HG03060 (cell line): ENCODE measurements at regions not wholly inside any gene's neighbourhood (a gene's known extent, or its start where the extent isn't known, plus 50 kb on each side); places are given as distances from the start of the nearest gene placed in this dataset.
"Not testable (repeated sequence)": the region's sequence is repeated elsewhere in the genome, so short reads cannot be mapped to it uniquely, and the experiment has no call there.

Experiments used
- ATAC-seq: cut with Tn5 transposase; IDR thresholded peaks from one replicate; pipeline ENCODE4 v1.9.1; 2021; ENCODE audit warnings: low read depth, moderate number of reproducible peaks; ENCODE audit not compliant: unreplicated experiment

DNA sequence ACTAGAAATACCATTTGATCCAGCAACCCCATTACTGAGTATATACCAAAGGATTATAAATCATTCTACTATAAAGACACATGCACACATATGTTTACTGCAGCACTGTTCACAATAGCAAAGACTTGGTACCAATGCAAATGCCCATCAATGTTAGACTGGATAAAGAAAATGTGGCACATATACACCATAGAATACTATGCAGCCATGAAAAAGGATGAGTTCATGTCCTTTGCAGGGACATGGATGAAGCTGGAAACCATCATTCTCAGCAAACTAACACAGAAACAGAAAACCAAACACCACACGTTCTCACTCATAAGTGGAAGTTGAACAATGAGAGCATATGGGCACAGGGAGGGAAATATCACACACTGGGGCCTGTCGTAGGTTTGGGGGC lies 106.0 kb downstream of the SPATA18 start:
- ATAC-seq = not testable (repeated sequence)

DNA sequence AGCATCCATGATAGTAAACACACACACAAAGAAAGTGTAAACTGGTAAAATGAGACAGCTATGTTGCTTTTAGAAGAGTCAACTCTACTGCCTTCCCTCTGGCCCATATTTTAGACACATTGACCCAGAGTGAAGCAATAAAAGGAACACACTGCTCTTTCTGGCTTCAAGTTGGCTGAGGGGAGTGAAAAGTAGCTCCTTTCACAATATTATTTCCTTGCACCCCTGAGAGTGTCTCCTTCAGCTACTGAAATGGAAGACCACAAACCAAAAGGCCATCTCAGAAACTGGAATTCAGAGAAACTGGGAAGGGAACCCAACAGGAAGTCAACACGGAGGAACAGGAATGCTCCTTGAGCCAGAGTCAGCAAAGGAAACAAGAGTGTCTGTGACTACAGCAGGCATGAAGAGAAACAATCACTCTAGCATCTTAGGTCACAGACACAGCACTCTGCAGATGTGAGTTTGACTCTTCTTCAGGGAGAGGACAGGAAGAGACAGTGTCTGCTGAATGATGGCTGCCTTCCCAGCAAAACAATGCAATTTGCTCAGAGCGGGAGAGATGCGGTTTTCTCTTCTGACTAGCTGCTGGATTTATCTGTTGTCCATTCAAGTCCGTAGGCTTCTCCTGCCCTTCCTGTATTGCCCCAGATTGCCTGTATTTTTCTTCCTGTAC lies 106.7 kb downstream of the SPATA18 start:
- ATAC-seq = no peak

DNA sequence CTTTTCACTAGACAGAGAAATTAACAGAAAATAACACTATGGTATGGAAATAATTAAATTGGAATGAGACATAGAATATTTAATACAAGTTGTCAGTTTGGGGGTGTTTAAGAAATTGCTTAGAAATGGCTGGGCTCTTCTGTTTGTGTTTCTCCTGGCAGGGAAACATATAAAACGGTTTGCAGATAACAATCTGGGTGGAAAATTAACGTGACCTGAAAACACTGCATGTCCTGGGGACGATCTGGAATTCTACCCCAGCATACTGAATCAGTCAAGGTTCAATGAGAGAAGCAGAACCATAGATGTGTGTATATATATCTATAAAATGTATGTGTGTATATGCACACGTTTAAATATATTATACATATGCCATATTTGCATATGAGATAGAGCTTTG lies 109.8 kb downstream of the SPATA18 start:
- ATAC-seq = no peak

DNA sequence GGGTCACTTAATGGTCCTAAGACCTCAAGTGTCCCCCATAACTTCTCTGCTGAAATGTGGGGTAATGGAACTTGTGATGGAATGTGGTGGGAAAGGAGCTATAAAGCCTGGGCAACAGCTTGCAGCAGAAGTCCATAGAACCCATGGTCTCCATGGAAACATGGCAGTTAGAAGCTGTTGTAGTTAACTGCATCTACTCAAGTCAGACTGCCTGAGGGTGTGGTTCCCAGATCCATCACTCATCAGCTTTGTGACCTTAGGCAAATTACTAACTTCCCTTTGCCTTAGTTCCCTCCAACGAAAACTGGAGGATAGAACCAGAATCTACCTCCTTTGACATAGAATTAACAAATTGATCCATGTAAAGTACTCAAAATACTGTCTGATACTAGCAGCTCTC lies 113.0 kb downstream of the SPATA18 start:
- no peak for ATAC-seq

DNA sequence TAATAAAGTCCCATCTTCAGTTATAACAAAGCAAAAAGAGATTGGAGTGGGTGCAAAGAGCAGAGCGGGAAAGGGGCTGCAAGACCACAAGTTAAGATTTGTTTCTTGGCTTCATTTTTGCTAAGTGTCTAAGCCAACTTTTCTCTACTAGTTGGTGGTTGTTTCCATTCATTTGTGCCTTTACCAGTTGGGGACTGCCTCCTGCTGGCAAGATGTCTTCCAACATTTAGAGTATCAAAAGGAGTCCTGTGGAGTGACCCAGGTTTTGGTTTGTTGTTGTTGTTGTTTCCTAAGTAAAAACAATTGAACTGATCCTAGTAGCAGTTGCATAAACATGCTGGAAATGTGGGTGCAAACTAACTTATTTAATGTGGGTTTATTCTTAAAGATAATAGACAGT lies 121.1 kb downstream of the SPATA18 start:
- ATAC-seq = no peak

DNA sequence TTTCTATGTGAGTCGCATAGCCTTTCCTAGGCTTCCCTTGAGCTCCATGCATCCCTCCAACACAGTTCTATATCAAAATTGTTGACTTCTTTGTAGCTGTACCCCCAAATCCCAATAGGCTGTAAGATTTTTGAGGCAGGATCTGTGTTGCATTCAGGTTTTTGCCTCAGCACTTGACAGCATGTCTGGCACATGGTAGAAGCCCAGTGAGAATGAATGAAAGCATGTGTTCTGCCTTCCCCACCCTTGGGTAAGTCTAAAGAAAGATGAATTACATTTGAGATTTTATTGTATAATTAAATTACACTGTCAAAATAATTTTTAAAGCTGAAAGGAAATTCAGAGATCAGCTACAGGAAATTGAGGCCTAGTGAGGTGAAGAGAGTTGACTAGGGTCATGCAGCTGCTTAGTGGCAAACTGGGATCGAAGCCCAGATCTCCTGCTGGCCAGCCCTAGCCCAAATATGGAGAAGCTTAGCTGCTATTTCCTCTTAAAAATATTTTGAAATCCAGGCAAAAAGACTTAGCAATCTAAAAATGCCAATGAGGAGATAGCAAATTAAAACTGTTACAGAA lies 122.5 kb downstream of the SPATA18 start:
- no peak for ATAC-seq

DNA sequence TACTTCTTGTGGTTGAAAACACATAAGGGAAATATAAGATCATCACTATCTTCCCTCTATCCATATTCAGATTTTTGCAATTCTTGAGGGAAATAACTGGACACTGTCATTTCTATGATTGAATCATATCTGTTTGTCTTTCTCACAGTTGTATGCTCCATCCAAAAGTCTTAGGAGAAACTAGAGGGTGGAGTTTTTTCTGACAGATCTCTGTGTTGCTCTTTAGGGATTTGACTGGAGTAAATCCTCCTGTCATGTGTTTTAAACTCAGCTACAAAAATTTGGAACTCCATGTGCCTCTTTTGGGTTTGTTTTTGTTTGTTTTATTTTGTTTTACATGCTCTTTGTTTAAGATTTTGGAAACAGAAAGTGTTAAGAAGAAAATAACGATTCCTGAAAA lies 136.5 kb downstream of the SPATA18 start:
- ATAC-seq = no peak

DNA sequence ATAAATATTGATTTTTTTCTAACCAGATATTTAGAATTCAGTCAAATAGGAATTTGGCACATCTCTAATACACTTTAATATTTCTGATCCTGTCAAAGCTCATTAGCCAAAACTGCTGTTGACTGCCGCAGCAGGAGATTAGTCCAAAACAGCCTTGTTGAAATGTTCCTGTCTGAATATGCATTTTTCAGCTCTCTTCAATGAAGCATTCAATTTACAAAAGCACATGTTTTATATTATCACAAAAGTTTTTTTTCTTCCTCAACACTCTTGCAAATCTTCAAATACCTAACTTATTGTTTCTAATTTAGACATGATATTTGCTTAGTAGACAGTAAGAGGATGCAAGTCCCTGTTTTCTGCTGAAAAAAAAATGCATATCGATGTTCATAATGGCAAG lies 140.9 kb downstream of the SPATA18 start:
- no peak for ATAC-seq

DNA sequence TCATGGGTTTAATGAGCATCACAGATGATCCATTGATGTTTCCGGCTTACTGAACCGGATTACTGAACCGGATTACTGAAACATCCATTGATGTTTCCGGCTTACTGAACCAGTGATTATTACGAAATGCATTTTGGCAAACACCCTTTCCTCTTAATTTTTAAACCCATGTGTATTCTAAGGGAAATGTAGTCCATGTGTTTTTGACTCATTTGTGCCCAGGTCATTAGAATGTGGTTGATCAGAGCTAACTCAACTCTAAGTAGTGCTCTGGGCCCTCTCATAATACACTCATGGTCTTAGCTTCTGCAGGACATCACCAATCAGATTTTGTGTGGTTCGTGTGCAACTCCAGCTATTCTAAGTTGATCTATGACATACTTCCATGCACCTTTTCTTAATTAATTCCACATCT lies 141.6 kb downstream of the SPATA18 start:
- ATAC-seq = no peak

DNA sequence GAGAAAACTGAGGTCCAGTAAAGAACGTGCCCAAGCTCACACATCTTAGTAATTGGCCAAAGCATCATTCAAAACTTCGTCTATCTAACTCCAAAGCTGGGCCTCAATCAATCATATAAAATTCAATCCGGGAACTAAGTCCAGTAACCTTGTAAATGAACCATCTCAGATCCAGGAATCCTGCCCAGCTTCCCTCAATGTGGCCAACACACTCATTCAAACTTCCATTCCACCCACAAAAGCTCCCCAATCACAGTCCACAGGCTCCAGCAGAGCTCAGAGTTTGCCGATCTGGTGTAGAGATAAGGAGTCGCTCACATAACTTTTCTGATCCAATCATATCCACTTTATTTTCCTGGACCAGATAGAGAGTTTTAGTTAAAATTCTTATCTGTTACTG lies 144.8 kb downstream of the SPATA18 start:
- ATAC-seq = no peak

DNA sequence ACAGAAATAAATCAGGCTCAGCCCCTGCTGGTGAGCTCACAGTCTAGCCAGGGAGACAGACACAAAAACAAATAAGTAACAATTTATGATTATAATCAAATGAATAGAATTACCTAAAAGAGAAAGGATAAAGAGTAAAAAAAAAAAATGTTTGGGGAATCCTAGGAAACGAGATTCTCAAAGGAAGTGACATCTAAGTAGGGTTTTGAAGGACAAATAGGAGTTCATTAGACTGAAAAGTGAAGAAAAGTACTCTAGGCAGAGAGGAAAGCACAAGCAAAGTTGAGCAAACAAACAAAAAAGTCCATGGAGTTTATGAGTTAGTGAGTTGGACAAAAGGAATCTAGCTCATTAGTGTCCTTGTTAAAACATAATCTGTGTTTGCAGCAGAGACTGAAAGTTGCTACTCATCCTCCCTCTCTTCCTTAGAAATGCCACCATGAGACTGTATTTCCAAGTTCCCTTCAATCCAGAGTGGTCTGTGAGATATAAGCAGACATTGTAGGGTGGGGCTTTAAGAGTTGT lies 145.6 kb downstream of the SPATA18 start:
- ATAC-seq = no peak

DNA sequence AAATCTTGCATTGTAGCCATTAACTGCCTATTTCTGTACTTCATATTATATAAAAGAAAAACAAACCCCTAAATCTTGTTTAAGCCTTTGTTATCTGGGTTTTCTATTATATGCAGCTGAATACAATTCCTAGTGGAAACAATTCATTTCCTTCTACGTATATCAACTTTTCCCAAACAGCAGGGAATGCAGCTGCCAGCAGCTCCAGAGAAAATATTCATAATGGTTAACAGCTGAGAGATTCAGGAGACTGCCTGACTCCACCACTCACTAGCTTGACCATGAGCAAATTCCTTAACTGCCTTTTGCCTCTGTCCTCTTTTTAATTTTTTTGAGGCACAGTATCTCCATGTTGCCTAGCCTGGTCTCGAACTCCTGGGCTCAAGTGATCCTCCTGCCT lies 146.2 kb downstream of the SPATA18 start:
- ATAC-seq = no peak

DNA sequence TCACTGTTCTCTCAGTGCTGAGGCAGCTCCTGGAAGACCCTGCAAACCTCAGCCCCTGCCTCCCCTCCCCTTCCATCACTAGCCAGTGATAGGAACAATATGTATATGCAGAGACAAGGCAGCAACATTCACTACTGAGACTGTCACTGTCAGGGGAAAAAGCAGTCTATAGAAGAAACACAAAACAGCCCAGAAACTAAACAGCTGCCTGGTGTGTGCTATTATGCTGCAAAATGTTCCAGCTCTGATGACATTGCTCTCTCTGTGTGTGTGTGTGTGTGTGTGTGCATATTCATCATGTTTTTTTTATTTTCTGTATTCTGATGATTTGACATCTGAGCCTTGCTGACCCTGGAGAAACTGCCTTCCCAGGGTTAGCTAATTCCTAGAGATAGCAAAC lies 147.2 kb downstream of the SPATA18 start:
- ATAC-seq = no peak

DNA sequence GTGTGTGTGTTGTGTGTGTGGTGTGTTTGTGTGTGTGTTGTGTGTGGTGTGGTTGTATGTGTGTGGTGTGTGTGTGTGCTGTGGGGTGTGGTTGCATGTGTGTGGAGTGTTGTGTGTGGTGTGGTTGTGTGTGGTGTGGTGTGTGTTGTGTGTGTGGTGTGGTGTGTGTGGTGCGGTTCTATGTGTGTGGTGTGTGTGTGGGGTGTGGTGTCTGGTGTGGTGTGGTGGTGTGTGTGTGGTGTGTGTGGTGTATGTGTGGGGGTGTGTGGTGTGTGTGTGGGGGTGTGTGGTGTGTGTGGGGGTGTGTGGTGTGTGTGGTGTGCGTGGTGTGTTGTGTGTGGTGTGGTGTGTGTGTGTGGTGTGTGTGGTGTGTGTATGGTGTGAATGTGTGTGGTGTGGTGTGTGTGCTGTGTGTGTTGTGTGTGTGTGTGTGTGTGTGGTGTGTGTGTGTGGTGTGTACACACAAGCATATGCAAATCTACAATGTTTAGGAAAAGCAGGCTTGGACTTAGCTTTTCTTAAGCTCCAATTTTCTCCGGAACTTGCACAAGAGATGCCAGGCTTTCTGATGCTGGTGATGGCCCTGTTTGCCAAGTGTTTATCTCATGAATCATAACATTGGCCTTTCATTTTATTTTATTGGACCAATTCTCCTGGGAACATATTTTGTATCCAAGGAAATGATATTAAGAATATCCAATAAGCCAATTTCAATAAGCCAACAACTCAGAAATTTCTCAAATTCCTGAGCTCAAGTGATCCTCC lies 148.7 kb downstream of the SPATA18 start:
- no peak for ATAC-seq

DNA sequence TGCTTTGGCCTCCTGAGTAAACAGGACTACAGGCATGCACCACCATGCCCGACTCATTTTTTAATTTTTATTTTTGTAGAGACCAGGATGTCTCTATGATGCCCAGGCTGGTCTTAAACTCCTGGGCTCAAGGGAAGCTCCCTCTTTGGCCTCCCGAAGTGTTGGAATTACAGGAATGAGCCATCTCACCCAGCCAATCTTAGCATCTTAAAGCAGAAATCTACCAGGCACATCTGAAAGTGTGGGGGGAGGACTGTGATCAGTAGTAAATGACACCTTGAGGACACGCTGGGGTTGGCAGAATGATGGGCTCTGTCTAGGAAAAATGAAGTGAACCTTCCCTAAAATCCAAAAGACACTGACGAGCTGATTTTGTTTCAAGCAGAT lies 149.2 kb downstream of the SPATA18 start:
- ATAC-seq = no peak

DNA sequence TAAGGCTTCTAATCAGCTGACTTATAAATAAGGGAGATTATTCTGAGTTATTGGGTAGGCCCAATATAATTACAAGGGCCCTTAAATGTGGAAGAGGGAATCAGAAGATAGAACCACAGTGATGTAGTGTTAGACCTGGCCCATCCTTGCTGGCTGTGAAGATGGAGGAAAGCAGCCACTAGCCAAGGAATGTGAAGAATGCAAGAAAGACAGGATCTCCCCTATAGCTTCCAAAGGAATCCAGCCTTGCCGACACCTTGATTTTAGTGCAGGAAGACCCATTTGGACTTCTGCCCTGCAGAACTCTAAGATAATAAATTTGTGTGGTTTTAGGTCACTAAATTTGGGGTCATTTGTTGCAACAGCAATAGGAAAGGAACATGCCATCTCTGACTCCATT lies 150.6 kb downstream of the SPATA18 start:
- ATAC-seq = no peak

DNA sequence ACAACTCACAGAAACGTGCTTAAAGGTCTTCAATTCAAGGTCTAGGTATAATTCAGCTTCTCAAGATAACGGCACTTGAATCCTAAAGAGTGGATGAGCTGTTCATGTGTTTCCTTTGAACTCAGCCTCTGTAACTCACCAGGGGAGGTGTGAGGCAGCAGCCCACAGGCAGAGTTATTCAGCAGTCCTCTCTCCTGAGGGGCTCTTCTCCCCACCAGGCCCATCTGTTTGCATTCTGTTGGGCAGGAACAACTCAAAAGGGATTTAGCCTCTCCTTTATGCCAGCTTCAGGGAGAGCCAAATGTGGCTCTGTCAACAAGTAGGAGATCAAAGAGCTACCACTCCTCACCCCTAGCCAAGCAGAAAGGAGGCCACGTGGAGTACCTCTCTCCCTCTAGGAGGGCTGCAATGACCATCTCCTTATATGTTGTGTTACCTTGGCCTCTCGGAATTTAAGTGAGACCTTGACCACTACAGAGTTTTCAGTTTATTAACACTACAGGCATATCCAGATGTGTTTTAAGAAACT lies 151.2 kb downstream of the SPATA18 start:
- no peak for ATAC-seq

DNA sequence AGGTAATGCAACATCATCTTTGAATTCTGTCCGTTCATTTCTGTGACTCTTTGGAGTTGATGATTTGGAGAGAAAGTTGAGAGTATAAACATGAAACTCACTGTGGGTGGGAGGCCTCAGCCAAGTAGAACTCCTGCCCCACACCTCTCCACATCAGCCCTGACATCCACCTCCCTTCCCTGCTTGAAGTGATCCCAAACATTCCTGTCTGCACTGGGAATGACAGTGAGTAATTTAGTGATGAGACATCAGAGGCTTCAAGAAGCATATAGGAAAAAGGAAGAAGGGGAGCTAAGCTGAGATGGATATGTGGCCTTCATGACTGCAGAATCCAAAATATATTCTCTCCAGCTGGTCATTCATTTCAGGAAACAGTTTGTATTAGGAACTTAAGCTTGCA lies 151.8 kb downstream of the SPATA18 start:
- ATAC-seq = no peak

DNA sequence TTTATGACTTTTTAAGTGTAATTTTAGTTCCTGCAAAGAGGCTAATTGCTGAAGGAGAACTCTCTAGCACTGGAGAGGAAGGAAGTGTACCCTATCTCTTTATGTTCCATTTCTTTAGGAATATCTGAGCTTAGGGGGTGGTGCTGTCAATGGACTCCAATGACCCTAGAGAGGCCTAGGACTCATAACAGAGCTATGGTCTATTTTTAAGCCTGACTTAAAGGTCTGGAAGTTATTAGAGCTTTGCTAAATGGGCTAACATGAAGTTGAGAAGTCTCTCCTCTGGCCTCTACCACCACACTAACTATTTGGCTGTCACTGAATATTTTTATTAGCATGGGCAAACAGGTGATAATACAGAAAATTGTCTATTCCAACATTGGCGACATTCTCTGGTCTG lies 152.2 kb downstream of the SPATA18 start:
- no peak for ATAC-seq

DNA sequence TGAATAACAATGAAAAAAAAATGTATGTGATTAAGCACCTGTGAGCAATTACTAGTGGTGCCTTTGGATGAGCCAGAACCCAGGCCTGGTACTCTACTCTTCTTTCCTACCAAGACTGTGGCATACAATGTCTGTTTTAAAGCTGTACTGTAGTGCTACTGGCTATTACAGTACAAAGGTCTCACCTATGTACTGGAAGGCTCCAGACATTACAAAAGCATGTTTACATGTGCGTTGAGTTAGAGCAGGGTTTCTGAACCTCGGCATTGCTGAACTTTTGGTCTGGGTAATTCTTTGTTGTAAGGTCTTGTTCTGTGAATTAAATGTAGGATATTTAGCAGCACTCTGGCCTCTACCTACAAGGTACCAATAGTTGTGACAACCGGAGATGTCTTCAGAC lies 153.8 kb downstream of the SPATA18 start:
- ATAC-seq = no peak

DNA sequence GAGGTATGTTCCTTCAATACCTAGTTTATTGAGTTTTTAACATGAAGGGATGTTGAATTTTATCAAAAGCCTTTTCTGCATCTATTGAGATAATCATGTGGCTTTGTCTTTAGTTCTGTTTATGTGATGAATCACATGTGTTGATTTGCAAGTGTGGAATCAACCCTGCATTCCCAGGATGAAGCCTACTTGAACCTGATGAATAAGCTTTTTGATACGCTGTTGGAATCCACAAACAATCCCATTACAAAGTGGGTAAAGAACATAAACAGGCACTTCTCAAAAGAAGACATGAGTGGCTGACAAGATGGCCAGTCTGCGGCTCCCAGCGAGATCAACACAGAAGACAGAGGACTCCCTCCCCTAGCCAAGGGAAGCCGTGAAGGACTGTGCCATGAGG lies 156.0 kb downstream of the SPATA18 start:
- ATAC-seq = not testable (repeated sequence)

DNA sequence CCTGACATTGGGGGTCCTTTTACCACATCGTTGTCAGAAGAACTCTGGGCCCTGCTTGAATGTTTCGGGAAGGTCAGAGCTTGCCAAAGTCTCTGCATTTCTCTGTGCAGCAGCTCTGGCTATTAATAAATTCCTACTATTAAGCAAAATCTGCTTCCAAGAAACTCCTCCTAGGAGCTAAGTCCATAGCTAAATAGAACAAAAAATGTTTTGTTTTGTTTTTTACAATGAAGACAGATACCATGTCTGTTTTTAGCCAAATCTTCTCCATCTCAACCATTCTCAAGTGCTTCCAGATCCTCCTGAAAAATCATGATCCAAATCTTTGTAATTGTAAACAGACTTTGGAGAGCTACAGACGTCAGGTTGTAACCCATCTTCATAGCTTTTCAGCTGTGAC lies 161.6 kb downstream of the SPATA18 start:
- ATAC-seq = no peak
